GM12873 (cell line): ENCODE measurements at regions not wholly inside any gene's neighbourhood (a gene's known extent, or its start where the extent isn't known, plus 50 kb on each side); places are given as distances from the start of the nearest gene placed in this dataset.
A peak's percentile ranks its signal among the peaks of the same experiment; 100 is the strongest.

Experiments
- CTCF ChIP-seq: IDR thresholded peaks from 2 replicates; pipeline ENCODE4 v1.5.1; 2012; ENCODE audit warnings: low read depth, mild to moderate bottlenecking, moderate library complexity, low read length, control low read depth; ENCODE audit not compliant: insufficient read depth; ENCODE audit errors: missing control alignments

- peak; percentile 17 for TF ChIP-seq CTCF
Observed at GRCh38 chr4:131054489-131055019, 1958.6 kb downstream of the C4orf33 start.

DNA sequence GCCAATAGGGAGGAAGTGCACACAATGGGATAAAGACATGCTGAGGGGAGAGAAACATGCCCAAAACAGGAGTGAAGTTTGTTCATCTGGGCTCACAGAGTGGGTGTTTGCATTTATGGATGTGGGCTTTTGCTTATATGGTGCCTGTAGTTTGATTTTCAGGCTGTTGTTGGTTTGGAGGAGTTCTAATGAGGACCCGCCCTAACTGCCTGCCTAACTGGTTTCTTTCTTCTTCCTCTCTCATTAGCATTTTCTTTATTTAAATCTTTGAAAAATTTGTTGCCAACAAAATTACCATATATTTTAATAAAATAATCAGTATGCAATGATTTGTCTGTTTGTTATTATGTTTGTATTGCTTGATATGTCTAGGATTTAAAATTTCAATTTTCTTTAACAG, 1965.8 kb downstream of the C4orf33 start:
- no peak for TF ChIP-seq CTCF

DNA sequence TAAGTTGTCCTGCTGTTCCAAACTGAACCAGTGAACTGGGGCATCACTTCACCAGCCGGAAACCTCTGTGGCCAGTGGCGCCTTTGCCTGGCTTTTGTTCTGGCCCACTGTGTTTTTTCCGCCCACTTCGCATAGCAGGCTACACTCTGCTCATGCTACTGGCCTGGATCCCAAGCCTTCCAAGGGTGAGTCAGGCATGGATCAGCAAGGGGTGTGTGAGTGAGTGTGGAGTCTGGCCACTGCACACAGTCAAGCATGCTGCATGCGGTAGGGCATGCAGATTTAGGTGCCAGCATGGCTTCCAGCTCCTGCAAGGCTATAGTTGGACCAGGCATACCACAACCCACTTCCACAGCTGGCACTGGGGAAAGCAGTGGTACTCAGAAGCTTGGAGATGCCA, 1967.9 kb downstream of the C4orf33 start:
- no peak for TF ChIP-seq CTCF

GRCh38 chr4:131081069-131081468, 1985.1 kb downstream of the C4orf33 start:
- TF ChIP-seq CTCF = no peak

GRCh38 chr4:131084997-131085396, 1989.0 kb downstream of the C4orf33 start:
- no peak for TF ChIP-seq CTCF

- peak; percentile 25 for TF ChIP-seq CTCF
Observed at GRCh38 chr4:131091896-131092295, 1995.9 kb downstream of the C4orf33 start.

DNA sequence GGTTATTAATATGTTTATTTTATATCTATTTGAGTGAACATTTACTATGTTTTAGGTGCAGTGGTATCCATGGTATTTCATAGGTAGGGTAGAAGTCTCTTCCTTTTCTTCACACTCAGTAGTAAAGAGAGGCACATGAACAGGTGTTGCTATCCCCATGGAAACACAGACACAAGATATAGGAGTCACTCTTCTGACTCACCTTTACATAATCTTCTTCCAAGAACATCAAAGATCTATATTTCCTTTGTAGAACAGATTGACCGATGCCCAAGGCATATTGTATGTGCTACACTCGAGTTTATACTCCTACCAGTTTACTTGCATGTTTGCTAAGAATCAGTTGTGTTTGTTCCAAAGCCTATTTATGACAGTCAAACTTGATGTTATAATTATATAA, 1997.4 kb downstream of the C4orf33 start:
- no peak for TF ChIP-seq CTCF
